Heart left ventricle (tissue), 13 donors: ENCODE measurements at regions not wholly inside any gene's neighbourhood (a gene's known extent, or its start where the extent isn't known, plus 50 kb on each side); places are given as distances from the start of the nearest gene placed in this dataset.

Experiments used
- CTCF ChIP-seq, 12 donors: fragments of 200-600 bp; sonication (generic) in 4 of 12; IDR thresholded peaks; one replicate each; pipeline versions ENCODE4 v1.5.0 to v1.8.0; 2018 to 2022; ENCODE audit warnings: antibody characterized with exemption in 12 of 12, mild to moderate bottlenecking in 5 of 12
- POLR2A ChIP-seq, 2 donors: fragments of 450-650 bp; IDR thresholded peaks; one replicate each; pipeline ENCODE4 v1.6.1; 2017; ENCODE audit warnings: antibody characterized with exemption in 2 of 2, mild to moderate bottlenecking in 2 of 2, moderate library complexity in 2 of 2
- donor health status: ischemic (EF 13 %, LVEDD 7.1; RV severe dilation, severe dysfunction).
- donor health status: DM: no; HTN: yes; CAD: no.
- donor health status: DM: no; HTN: no; CAD: no.
- donor health status: ischemic (EF 25% LVEDD 6.9; RV normal size, moderate dysfunction).
- donor health status: ischemic (EF 25% LVEDD 5.7; RV mildly dilated, moderate dysfunction).
- donor health status: ischemic (EF 35%, LVEDD 5.7; RV mildly dilated, moderate dysfunction).
- donor health status: nonischemic (EF 11% LVEDD 7.7; RV severe dilation, severe dysfunction).
- donor health status: DM: yes; HTN: yes; CAD: no.
- donor health status: PGD.
- donor health status: ischemic (EF 29% LVEDD 5.4; RV normal size, mild dysfunction).
- donor health status: nonischemic (EF 23%, LVEDD 6.1; RV moderate dilation, normal function).

GRCh38 chr9:90054810-90055209 lies 450.0 kb downstream of the GADD45G start:
- no peak for TF ChIP-seq CTCF (IDR thresholded peaks at IDR 0.05)
- no peak for TF ChIP-seq POLR2A (IDR thresholded peaks at IDR 0.05)
